Testis (tissue), 2 donors: ENCODE measurements at regions not wholly inside any gene's neighbourhood (a gene's known extent, or its start where the extent isn't known, plus 50 kb on each side); places are given as distances from the start of the nearest gene placed in this dataset.

Experiments
- DNase-seq: peaks from one replicate; pipeline ENCODE4 v3.0.0-alpha.2; 2019
- H3K27ac ChIP-seq, 2 donors: fragments of 200-600 bp; sonication (generic); one replicate each; pipeline ENCODE4 v1.5.1; 2019
- H3K27me3 ChIP-seq: fragments of 200-600 bp; sonication (generic); one replicate; pipeline ENCODE4 v1.5.1; 2019
- H3K36me3 ChIP-seq: fragments of 200-600 bp; sonication (generic); one replicate; pipeline ENCODE4 v1.5.1; 2017; ENCODE audit warnings: low read depth; ENCODE audit errors: missing control alignments
- H3K4me1 ChIP-seq: fragments of 200-600 bp; sonication (generic); one replicate; pipeline ENCODE4 v1.5.1; 2019
- H3K4me3 ChIP-seq, 2 donors: fragments of 200-600 bp; sonication (generic); one replicate each; pipeline ENCODE4 v1.5.1; 2017 to 2019
- H3K9me3 ChIP-seq: fragments of 200-600 bp; sonication (generic); one replicate; pipeline ENCODE4 v1.5.1; 2017
- CTCF ChIP-seq, 3 experiments: fragments of 450-650 bp in 2 of 3; fragments of 200-600 bp in 1 of 3; sonication (generic) in 1 of 3; IDR thresholded peaks; one replicate each; pipeline ENCODE4 v1.5.1; 2016 to 2019; ENCODE audit warnings: antibody characterized with exemption in 3 of 3, mild to moderate bottlenecking in 2 of 3, moderate library complexity in 1 of 3
- POLR2A ChIP-seq: fragments of 450-650 bp; IDR thresholded peaks from one replicate; pipeline ENCODE4 v1.6.1; 2017; ENCODE audit warnings: antibody characterized with exemption, mild to moderate bottlenecking, moderate library complexity
- WGBS, 2 donors: methylation state at CpG; one replicate each; pipeline ENCODE4 v1.1.5; 2018; 5-methylcytosine and 5-hydroxymethylcytosine counted together
- intact Hi-C: fragments of 100-400 bp; cut with DNase I; formaldehyde crosslinking; loops from one replicate; pipeline ENCODE4 v1.15.1; 2023; ENCODE audit warnings: low total_unique reads

GRCh38 chrX:720825-721224 is 90.2 kb downstream of the SHOX start:
- Histone ChIP-seq H3K27ac (no peak overlapping the region), H3K36me3 (no peaks in the 10 kb centered on the region), H3K4me1 (no peaks in the 10 kb centered on the region), H3K27me3 (no peaks in the 10 kb centered on the region), H3K4me3 (no peak overlapping the region), H3K9me3 (no peaks in the 10 kb centered on the region)
- 52 to 56% methylated on average over 9 of the region's 9 CpGs for WGBS, 2 donors
- intact Hi-C loops, result no loop called here
- DNase-seq, result no peak
- TF ChIP-seq CTCF (IDR thresholded peaks at IDR 0.05), result no peak
- TF ChIP-seq POLR2A, result no peak

DNA sequence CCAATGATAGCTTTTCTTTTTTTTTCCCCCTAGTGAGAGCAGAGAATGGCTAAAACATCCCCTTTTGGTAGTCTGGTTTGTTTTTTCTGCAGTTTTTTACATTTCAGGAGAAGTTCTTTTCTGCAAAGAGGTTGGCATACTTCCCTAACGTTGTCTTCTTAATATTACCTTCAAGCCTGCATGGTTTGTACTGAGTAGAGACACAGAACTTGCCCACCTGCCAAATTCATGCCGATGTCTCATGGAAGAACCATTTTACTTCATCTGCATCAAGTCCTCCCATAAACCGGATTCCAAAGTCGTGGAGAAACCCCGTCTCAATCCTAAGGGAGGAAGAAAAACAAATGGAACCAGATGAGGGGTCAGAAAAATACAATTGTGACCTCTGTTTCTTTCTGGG is 89.7 kb downstream of the SHOX start:
- Histone ChIP-seq H3K4me1 (no peaks in the 10 kb centered on the region), H3K27me3 (no peaks in the 10 kb centered on the region), H3K9me3 (no peaks in the 10 kb centered on the region), H3K4me3 (no peak overlapping the region), H3K27ac (no peak overlapping the region), H3K36me3 (no peaks in the 10 kb centered on the region)
- no peak for DNase-seq
- WGBS, 2 donors, result 52 to 53% methylated on average over 5 of the region's 5 CpGs
- no peak for TF ChIP-seq POLR2A
- TF ChIP-seq CTCF (IDR thresholded peaks at IDR 0.05), result no peak
- intact Hi-C loops, result no loop called here

- no peak overlapping the region for H3K4me3 ChIP-seq
- no peaks in the 10 kb centered on the region for H3K9me3 ChIP-seq
- no peaks in the 10 kb centered on the region for H3K4me1 ChIP-seq
- intact Hi-C loops, result no loop called here
- H3K36me3 ChIP-seq, result no peaks in the 10 kb centered on the region
- no peak for TF ChIP-seq POLR2A
- TF ChIP-seq CTCF (IDR thresholded peaks at IDR 0.05), result no peak
- DNase-seq, result no peak
- H3K27me3 ChIP-seq, result no peaks in the 10 kb centered on the region
- H3K27ac ChIP-seq, result no peak overlapping the region
- WGBS, 2 donors, result 25 to 48% methylated on average over 3 of the region's 3 CpGs
Measured at GRCh38 chrX:716136-716535, 85.5 kb downstream of the SHOX start.

GRCh38 chrX:714131-714530 is 83.5 kb downstream of the SHOX start:
- no peak for TF ChIP-seq POLR2A
- no peak for TF ChIP-seq CTCF (IDR thresholded peaks at IDR 0.05)
- whole genome bisulfite sequencing, 2 donors, result 57 to 80% methylated on average over 6 of the region's 6 CpGs
- H3K36me3 ChIP-seq, result no peaks in the 10 kb centered on the region

More at GRCh38 chrX:714131-714530, 83.5 kb downstream of the SHOX start:
- Histone ChIP-seq H3K27me3 (no peaks in the 10 kb centered on the region), H3K4me1 (no peaks in the 10 kb centered on the region), H3K4me3 (no peak overlapping the region), H3K9me3 (no peaks in the 10 kb centered on the region), H3K27ac (no peak overlapping the region)
- no peak for DNase-seq
- intact Hi-C loops, result no loop called here
